ENCODE measurements at regions not wholly inside any gene's neighbourhood (a gene's known extent, or its start where the extent isn't known, plus 50 kb on each side); places are given as distances from the start of the nearest gene placed in this dataset.

GRCh38 chr13:34435338-34435737 is 506.7 kb upstream of the NBEA start:
- no peak overlapping the region for H2BK15ac ChIP-seq (ENCODE audit: low read depth, low read length)
- H3K4me2 ChIP-seq (ENCODE audit: insufficient read depth, insufficient read length, low read length): no peak overlapping the region
- no peak overlapping the region for H3K18ac ChIP-seq (ENCODE audit: insufficient read length, low read depth, low read length)
- no peak overlapping the region for H2AK5ac ChIP-seq (ENCODE audit: insufficient read length, low read length)
- H3K9me3 Mint-ChIP-seq: no peaks in the 10 kb centered on the region
- no peak overlapping the region for H3K56ac ChIP-seq (ENCODE audit: insufficient read length, low read depth, low read length)
- no peaks in the 10 kb centered on the region for H3K9me3 ChIP-seq (ENCODE audit: control insufficient read depth, low read depth, low read length)
- no peak overlapping the region for H2BK20ac ChIP-seq (ENCODE audit: low read depth, low read length, poor library complexity, severe bottlenecking)
- H4K91ac ChIP-seq (ENCODE audit: insufficient read length, low read depth, low read length): no peak overlapping the region
- H3K27me3 ChIP-seq (ENCODE audit: insufficient read depth, low read length): no peaks in the 10 kb centered on the region
- H2AFZ ChIP-seq (ENCODE audit: low read length): no peak overlapping the region
- no peak overlapping the region for H2BK120ac ChIP-seq (ENCODE audit: low read depth, low read length, poor library complexity, severe bottlenecking)
- H3K79me2 ChIP-seq (ENCODE audit: insufficient read depth, low read length): no peaks in the 10 kb centered on the region
- H2BK5ac ChIP-seq (ENCODE audit: insufficient read length, low read length): no peak overlapping the region
- no peaks in the 10 kb centered on the region for H3K79me1 ChIP-seq (ENCODE audit: insufficient read depth, low read depth, low read length, poor library complexity, severe bottlenecking)
- H3K36me3 Mint-ChIP-seq (ENCODE audit: insufficient read depth in 1 of 3, low read depth in 3 of 3): no peaks in the 10 kb centered on the region
- no peak overlapping the region for H4K8ac ChIP-seq (replicated peaks; ENCODE audit: insufficient read length, low read depth, low read length)
- H4K5ac ChIP-seq (ENCODE audit: insufficient read length, low read depth, low read length): no peak overlapping the region
- no peak overlapping the region for H3K27ac ChIP-seq (ENCODE audit: insufficient read length, low read depth, low read length)
- no peaks in the 10 kb centered on the region for H3K27me3 Mint-ChIP-seq (ENCODE audit: low read depth)
- H3K23ac ChIP-seq (ENCODE audit: insufficient read length, low read depth, low read length): no peak overlapping the region
- H3K27ac Mint-ChIP-seq: peak overlapping the region in 1 of 3 experiments; percentile 51; a peak in 1 of 7 replicates
- WGBS (ENCODE audit: extremely low coverage, insufficient read length, low lambda C conversion rate): no CpG with 5 or more reads among the region's 3 CpGs
- no peak overlapping the region for H2BK12ac ChIP-seq (ENCODE audit: insufficient read length, low read depth, low read length)
- no peak overlapping the region for H3K4ac ChIP-seq (ENCODE audit: low read depth, low read length)
- no peak for TF ChIP-seq CTCF (conservative IDR thresholded peaks at IDR 0.05)
- H3K14ac ChIP-seq (ENCODE audit: insufficient read depth, low read length): no peak overlapping the region
- H3K4me3 Mint-ChIP-seq: no peak overlapping the region
- H3K9ac ChIP-seq (ENCODE audit: extremely low read depth, insufficient read length, low read length): no peak overlapping the region
- no peaks in the 10 kb centered on the region for H3K4me1 ChIP-seq (ENCODE audit: insufficient read depth, low read length)
- no peaks in the 10 kb centered on the region for H3K23me2 ChIP-seq (ENCODE audit: insufficient read length, low read depth, low read length, poor library complexity, severe bottlenecking)
- H3T11ph ChIP-seq (ENCODE audit: low read length): no peak overlapping the region
- no peaks in the 10 kb centered on the region for H3K4me1 Mint-ChIP-seq
- DNase-seq: no peak
- no peaks in the 10 kb centered on the region for H4K20me1 ChIP-seq (ENCODE audit: control insufficient read depth, insufficient read depth, insufficient read length)

Data from H9 (cell line).